ENCODE measurements at regions not wholly inside any gene's neighbourhood (a gene's known extent, or its start where the extent isn't known, plus 50 kb on each side); places are given as distances from the start of the nearest gene placed in this dataset.

DNA sequence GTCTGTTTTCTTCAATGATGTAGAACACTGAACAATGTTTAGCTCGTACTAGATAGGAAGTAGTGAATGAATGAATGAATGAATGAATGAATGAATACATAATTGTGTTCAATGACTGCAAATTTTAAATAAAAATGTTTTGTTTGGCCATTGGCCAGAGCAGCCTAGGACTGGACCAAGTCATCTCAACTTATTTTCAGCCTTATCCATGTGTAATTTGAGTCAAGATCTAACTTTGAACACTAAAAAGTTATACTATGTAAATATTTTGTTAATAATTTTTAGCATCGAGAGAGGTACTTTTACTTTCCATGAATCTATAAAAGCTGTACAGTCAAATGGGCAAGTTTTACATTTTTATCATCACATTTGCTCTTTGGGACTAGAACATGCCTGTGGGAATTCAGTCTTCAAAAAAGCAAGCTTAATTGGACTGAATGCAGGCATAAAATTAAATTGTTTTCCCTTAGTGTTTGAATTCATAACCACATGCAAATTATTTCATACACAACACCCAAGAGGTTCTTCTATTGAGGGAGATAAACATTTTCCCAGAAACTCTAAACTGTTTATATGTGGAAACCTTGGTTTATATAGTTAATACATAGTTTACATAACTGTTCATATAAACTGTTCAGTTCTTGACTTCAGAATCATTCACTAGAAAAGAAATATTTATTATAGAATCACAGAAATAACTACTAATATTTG, 222.1 kb upstream of the ANO3 start:
- Histone ChIP-seq H3K27ac (replicated peaks) (no peak overlapping the region), H3K27me3 (ENCODE audit: insufficient read depth, poor library complexity, severe bottlenecking) (no peaks in the 10 kb centered on the region), H3K4me3 (replicated peaks; ENCODE audit: insufficient read depth, low read length) (no peak overlapping the region)
- DNase-seq (ENCODE audit: low read depth in 1 of 2, low spot score in 1 of 2): no peak
- TF ChIP-seq, protein P1, sequence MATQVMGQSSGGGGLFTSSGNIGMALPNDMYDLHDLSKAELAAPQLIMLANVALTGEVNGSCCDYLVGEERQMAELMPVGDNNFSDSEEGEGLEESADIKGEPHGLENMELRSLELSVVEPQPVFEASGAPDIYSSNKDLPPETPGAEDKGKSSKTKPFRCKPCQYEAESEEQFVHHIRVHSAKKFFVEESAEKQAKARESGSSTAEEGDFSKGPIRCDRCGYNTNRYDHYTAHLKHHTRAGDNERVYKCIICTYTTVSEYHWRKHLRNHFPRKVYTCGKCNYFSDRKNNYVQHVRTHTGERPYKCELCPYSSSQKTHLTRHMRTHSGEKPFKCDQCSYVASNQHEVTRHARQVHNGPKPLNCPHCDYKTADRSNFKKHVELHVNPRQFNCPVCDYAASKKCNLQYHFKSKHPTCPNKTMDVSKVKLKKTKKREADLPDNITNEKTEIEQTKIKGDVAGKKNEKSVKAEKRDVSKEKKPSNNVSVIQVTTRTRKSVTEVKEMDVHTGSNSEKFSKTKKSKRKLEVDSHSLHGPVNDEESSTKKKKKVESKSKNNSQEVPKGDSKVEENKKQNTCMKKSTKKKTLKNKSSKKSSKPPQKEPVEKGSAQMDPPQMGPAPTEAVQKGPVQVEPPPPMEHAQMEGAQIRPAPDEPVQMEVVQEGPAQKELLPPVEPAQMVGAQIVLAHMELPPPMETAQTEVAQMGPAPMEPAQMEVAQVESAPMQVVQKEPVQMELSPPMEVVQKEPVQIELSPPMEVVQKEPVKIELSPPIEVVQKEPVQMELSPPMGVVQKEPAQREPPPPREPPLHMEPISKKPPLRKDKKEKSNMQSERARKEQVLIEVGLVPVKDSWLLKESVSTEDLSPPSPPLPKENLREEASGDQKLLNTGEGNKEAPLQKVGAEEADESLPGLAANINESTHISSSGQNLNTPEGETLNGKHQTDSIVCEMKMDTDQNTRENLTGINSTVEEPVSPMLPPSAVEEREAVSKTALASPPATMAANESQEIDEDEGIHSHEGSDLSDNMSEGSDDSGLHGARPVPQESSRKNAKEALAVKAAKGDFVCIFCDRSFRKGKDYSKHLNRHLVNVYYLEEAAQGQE (IDR thresholded peaks at IDR 0.05; ENCODE audit: insufficient replicate concordance, low read depth): no peak
- TF ChIP-seq, protein P2, sequence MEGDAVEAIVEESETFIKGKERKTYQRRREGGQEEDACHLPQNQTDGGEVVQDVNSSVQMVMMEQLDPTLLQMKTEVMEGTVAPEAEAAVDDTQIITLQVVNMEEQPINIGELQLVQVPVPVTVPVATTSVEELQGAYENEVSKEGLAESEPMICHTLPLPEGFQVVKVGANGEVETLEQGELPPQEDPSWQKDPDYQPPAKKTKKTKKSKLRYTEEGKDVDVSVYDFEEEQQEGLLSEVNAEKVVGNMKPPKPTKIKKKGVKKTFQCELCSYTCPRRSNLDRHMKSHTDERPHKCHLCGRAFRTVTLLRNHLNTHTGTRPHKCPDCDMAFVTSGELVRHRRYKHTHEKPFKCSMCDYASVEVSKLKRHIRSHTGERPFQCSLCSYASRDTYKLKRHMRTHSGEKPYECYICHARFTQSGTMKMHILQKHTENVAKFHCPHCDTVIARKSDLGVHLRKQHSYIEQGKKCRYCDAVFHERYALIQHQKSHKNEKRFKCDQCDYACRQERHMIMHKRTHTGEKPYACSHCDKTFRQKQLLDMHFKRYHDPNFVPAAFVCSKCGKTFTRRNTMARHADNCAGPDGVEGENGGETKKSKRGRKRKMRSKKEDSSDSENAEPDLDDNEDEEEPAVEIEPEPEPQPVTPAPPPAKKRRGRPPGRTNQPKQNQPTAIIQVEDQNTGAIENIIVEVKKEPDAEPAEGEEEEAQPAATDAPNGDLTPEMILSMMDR (IDR thresholded peaks at IDR 0.05; ENCODE audit: insufficient read depth, low read length): no peak

GRCh38 chr11:26112264-26112663, 219.7 kb upstream of the ANO3 start:
- Histone ChIP-seq H3K27ac (replicated peaks) (no peak overlapping the region), H3K27me3 (ENCODE audit: insufficient read depth, poor library complexity, severe bottlenecking) (no peaks in the 10 kb centered on the region), H3K4me3 (replicated peaks; ENCODE audit: insufficient read depth, low read length) (no peak overlapping the region)
- DNase-seq (ENCODE audit: low read depth in 1 of 2, low spot score in 1 of 2): no peak
- no peak for TF ChIP-seq GABPA (IDR thresholded peaks at IDR 0.05; ENCODE audit: low read depth)
- no peak for TF ChIP-seq POLR2AphosphoS5 (IDR thresholded peaks at IDR 0.05; ENCODE audit: low read depth)
- TF ChIP-seq, protein P2 (IDR thresholded peaks at IDR 0.05; ENCODE audit: insufficient read depth, low read length): no peak
- TF ChIP-seq, protein P1 (IDR thresholded peaks at IDR 0.05; ENCODE audit: insufficient replicate concordance, low read depth): no peak
- TF ChIP-seq SPI1 (IDR thresholded peaks at IDR 0.05; ENCODE audit: borderline replicate concordance, low read depth): no peak

- TF ChIP-seq GABPA (IDR thresholded peaks at IDR 0.05; ENCODE audit: low read depth): no peak
- TF ChIP-seq, protein P2 (IDR thresholded peaks at IDR 0.05; ENCODE audit: insufficient read depth, low read length): no peak
- TF ChIP-seq, protein P1 (IDR thresholded peaks at IDR 0.05; ENCODE audit: insufficient replicate concordance, low read depth): no peak
- no peak for TF ChIP-seq POLR2AphosphoS5 (IDR thresholded peaks at IDR 0.05; ENCODE audit: low read depth)
- TF ChIP-seq SPI1 (IDR thresholded peaks at IDR 0.05; ENCODE audit: borderline replicate concordance, low read depth): no peak
- Histone ChIP-seq H3K27me3 (ENCODE audit: insufficient read depth, poor library complexity, severe bottlenecking) (no peaks in the 10 kb centered on the region), H3K27ac (replicated peaks) (no peak overlapping the region), H3K4me3 (replicated peaks; ENCODE audit: insufficient read depth, low read length) (no peak overlapping the region)
- DNase-seq (ENCODE audit: low read depth in 1 of 2, low spot score in 1 of 2): no peak
These were observed 210.5 kb upstream of the ANO3 start for GRCh38 chr11:26121466-26121865.
